HEK293 (cell line): ENCODE measurements at regions not wholly inside any gene's neighbourhood (a gene's known extent, or its start where the extent isn't known, plus 50 kb on each side); places are given as distances from the start of the nearest gene placed in this dataset.

Source experiments
- ZBTB17 ChIP-seq: fragments of 450-650 bp; formaldehyde crosslinking; IDR thresholded peaks from 2 replicates; pipeline ENCODE4 v1.5.1; 2016; ENCODE audit warnings: missing biosample characterization, missing genetic modification characterization
- ZBTB7A ChIP-seq: fragments of 450-650 bp; formaldehyde crosslinking; IDR thresholded peaks from 2 replicates; pipeline ENCODE4 v1.5.1; 2016; ENCODE audit warnings: low read depth, missing biosample characterization, missing genetic modification characterization
- ZNF585B ChIP-seq: fragments of 450-650 bp; formaldehyde crosslinking; IDR thresholded peaks from 2 replicates; pipeline ENCODE4 v1.5.1; 2016; ENCODE audit warnings: missing biosample characterization, missing genetic modification characterization
- ZNF792 ChIP-seq: fragments of 450-650 bp; formaldehyde crosslinking; IDR thresholded peaks from 2 replicates; pipeline ENCODE4 v1.5.1; 2016; ENCODE audit warnings: missing biosample characterization, missing genetic modification characterization
- TF ChIP-seq, protein P1 (sequence below): fragments of 450-650 bp; formaldehyde crosslinking; IDR thresholded peaks from 2 replicates; pipeline ENCODE4 v1.5.1; 2016; ENCODE audit warnings: missing biosample characterization, missing genetic modification characterization
- TF ChIP-seq, protein P2 (sequence below): sonication (generic); formaldehyde crosslinking; IDR thresholded peaks from 2 replicates; pipeline ENCODE4 v1.8.1; 2022; ENCODE audit warnings: mild to moderate bottlenecking, moderate library complexity, missing genetic modification reagents
- TF ChIP-seq, protein P3 (sequence below): fragments of 450-650 bp; formaldehyde crosslinking; IDR thresholded peaks from 2 replicates; pipeline ENCODE4 v1.5.1; 2016; ENCODE audit warnings: missing biosample characterization, missing genetic modification characterization

DNA sequence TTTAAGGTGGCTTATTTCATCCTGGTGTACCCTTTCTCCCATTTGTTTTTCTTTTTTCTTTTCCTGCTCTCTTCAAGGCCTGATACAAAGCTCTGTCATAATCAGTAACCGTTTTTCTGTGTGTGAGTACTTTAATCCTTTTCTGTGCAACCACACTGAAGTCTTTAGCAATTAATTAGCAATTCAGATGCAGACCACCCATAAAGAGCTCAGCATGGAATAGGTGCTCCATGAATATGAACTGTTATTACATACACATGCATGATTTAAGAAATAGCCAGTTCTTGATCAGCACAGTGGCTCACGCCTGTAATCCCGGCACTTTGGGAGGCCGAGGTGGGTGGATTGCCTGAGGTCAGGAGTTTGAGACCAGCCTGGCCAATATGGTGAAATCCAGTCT is 1386.6 kb downstream of the AACS start:
- TF ChIP-seq, protein P1, sequence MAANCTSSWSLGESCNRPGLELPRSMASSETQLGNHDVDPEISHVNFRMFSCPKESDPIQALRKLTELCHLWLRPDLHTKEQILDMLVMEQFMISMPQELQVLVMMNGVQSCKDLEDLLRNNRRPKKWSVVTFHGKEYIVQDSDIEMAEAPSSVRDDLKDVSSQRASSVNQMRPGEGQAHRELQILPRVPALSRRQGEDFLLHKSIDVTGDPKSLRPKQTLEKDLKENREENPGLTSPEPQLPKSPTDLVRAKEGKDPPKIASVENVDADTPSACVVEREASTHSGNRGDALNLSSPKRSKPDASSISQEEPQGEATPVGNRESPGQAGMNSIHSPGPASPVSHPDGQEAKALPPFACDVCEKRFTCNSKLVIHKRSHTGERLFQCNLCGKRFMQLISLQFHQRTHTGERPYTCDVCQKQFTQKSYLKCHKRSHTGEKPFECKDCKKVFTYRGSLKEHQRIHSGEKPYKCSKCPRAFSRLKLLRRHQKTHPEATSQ (tag by site-specific recombination) = no peak
- no peak for TF ChIP-seq ZBTB17
- no peak for TF ChIP-seq ZNF585B (tag by site-specific recombination)
- TF ChIP-seq, protein P2, sequence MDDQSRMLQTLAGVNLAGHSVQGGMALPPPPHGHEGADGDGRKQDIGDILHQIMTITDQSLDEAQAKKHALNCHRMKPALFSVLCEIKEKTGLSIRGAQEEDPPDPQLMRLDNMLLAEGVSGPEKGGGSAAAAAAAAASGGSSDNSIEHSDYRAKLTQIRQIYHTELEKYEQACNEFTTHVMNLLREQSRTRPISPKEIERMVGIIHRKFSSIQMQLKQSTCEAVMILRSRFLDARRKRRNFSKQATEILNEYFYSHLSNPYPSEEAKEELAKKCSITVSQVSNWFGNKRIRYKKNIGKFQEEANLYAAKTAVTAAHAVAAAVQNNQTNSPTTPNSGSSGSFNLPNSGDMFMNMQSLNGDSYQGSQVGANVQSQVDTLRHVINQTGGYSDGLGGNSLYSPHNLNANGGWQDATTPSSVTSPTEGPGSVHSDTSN (CRISPR knock-in tag) = no peak
- TF ChIP-seq ZBTB7A = no peak
- no peak for TF ChIP-seq ZNF792 (tag by site-specific recombination)
- TF ChIP-seq, protein P3, sequence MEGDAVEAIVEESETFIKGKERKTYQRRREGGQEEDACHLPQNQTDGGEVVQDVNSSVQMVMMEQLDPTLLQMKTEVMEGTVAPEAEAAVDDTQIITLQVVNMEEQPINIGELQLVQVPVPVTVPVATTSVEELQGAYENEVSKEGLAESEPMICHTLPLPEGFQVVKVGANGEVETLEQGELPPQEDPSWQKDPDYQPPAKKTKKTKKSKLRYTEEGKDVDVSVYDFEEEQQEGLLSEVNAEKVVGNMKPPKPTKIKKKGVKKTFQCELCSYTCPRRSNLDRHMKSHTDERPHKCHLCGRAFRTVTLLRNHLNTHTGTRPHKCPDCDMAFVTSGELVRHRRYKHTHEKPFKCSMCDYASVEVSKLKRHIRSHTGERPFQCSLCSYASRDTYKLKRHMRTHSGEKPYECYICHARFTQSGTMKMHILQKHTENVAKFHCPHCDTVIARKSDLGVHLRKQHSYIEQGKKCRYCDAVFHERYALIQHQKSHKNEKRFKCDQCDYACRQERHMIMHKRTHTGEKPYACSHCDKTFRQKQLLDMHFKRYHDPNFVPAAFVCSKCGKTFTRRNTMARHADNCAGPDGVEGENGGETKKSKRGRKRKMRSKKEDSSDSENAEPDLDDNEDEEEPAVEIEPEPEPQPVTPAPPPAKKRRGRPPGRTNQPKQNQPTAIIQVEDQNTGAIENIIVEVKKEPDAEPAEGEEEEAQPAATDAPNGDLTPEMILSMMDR (tag by site-specific recombination) = no peak
